ENCODE measurements at regions not wholly inside any gene's neighbourhood (a gene's known extent, or its start where the extent isn't known, plus 50 kb on each side); places are given as distances from the start of the nearest gene placed in this dataset.
"Not testable (repeated sequence)": the region's sequence is repeated elsewhere in the genome, so short reads cannot be mapped to it uniquely, and the experiment has no call there.

DNA sequence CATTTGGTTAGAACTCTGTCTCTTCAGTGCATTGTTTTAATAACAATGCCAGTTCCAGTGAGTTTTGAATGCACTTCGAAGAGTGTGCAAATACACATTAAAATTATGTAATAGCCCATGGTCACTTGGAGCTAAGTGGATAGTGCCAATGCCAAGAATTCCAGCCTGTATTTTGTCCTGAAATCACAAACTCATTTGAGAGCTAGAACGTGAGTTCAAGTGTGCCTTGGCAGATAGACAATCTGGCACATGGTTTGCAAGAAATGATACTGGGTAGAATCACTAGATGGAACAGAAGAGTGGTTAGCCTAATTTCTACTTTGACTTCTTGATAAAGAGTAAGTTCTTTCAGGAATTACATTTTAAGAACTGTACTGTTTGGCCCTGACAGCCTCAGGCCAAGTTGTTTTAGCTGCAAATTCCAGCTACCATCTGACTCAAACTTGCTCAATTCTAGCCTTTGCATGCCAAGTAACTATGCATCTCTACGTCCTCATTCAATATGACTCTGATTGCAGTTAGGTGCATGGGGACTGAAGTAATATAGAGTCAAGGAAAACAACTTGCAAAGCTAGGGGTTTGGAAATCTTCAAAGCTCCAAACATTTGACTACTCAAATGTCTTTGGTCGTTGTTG is 131.9 kb upstream of the SMIM31 start:
- no peak for FAIRE-seq

DNA sequence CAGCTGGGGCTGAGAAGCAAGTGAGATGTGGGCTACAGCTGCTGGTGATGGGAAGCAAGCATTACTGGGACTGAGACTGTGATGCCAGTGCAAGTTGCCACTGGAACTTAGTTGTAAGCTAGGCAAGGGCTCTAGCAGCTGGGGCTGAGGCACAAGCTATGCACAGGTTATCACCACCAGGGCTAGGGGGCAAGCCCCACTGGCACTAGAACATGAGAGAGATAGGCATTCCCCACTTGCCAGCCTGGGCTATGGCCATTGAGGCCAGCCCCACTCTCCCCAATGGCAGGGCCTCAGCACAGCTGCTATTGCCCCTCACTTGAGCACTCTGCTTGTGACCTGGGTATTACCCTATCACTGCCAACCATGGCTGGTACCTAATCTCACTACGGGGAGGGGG is 130.8 kb upstream of the SMIM31 start:
- no peak for DNase-seq (ENCODE audit: low spot score)
- no peak for FAIRE-seq

More for the DNA sequence above, 131.9 kb upstream of the SMIM31 start:
- DNase-seq (ENCODE audit: low spot score): no peak

DNA sequence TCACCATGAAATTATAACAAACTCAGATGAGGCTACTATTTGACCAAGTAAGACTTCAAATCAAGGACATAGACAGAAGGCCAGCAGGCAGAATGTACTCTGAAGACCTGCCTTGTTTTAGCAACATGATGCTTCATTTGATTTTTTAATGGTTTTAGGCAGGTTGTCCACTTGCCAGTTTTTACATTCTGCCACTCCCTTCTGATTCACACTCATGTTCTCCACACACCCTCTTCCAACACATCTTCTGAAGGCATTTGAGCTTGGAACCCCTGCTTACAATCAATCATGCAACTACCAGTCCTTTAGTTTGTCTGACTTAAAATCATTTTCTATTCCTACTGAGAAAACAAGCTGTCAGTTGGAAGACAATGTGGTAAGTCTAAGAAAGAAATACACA is 114.9 kb upstream of the SMIM31 start:
- no peak for FAIRE-seq
- no peak for DNase-seq (ENCODE audit: low spot score)

DNA sequence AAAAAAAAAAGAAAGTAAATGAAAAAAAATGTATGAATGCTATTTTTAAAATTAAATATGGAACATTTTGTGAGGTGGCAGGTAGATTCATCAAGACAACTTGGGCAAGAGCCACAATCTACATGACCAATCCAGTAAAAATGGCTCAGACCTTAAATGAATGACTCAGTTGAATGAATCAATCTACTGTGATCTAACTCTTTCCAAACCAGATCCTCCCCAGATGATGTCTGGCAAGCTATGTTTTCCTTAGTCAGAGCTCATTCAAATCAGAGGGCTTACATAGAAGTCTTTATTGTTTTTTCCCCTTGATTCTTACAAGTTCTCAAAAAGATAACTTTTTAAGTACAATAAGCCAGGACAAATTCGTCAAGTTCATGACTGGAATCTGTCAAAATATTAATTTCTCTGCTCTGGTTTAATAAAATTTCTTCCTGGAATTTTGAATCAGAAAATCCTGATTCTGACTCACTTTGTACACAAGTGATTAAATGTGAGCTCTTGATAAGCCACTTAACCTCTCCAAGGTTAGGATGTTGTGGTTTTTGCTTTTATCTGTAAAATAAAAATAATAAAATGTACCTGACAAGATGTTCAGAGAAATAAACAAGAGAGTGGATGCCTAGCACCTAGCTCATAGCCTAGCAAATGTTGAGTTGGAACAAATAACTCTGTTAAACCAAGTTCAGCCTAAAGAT is 105.6 kb upstream of the SMIM31 start:
- no peak for FAIRE-seq
- DNase-seq (ENCODE audit: low spot score): peak; percentile 57

DNA sequence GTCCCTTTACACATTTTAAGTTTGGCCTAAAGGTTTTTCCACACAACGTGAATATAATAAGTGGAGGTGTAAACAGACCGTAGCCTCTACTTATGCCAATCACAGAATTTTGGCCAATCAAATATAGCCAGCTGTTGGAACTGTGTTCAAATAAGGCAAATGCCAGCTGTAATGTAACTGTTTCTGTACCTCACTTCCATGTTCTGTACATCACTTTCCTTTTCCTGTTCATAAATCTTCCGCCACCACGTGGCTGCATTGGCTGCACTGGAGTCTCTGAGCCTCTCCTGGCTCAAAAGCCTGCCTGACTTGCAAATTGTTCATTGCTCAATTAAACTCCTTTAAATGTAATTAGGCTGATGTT is 105.1 kb upstream of the SMIM31 start:
- DNase-seq (ENCODE audit: low spot score) (peak; percentile 6), FAIRE-seq (no peak)

DNA sequence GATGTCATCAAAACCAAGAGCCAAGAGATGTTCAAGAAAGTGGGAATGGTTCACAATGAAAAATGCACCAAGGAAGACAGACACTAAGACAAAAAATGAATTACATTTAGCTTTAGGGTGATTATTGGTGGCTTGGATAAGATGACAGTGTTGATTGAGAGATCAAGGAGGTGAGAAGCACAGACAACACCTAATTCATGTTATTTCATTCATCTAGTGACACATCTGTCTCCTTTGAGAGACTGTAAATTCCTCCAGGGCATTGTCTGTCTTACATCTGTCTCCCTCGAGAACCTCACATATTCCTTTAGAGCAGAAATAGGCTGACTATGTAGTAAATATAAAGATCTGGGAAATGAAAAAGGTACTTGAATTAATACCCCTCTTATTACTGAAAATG is 94.2 kb upstream of the SMIM31 start:
- FAIRE-seq (no peak), DNase-seq (ENCODE audit: low spot score) (no peak)

DNA sequence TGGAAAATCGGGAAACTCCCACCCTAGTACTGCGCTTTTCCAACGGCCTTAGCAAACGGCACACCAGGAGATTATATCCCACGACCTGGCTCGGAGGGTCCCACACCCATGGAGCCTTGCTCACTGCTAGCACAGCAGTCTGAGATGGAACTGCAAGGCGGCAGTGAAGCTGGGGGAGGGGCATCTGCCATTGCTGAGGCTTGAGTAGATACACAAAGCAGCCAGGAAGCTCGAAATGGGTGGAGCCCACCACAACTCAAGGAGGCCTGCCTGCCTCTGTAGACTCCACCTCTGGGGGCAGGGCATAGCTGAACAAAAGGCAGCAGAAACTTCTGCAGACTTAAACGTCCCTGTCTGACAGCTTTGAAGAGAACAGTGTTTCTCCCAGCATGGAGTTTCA is 77.8 kb upstream of the SMIM31 start:
- DNase-seq (ENCODE audit: low spot score); FAIRE-seq: not testable (repeated sequence)

DNA sequence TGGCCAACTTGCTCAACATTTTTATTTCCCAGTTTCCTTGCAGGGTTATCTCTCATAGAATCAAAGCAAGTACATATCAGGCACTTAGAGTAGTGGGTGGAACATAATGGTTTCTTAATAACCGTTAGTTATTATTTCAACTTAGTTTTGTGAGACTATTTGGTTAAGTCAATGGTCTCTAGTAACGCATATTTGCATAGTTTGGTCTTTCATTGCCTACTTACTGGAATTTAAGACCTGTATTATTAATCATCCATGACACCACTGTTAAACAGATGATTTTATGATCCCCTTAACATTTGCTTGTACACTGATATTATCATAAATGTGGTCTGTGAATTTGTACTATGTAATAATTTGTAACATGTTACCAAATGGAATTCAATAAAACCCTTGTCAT is 70.9 kb upstream of the SMIM31 start:
- FAIRE-seq: no peak
- DNase-seq (ENCODE audit: low spot score): no peak

DNA sequence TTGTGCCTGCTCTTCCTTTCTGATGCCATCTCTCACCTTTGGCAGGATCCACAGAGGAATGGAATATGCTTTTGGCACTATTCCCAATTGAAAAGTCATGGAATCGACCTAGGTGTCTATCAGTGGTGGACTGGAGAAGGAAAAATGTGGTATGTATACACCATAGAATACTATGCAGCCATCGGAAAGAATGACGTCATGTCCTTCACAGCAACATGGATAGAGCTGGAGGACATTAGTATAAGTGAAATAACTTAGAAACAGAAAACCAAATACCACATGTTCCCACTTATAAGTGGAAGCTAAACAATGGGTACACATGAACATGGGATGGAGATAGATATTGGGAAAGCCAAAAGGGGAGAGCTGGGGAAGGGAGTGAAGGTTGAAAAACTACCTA is 58.3 kb upstream of the SMIM31 start:
- no peak for DNase-seq (ENCODE audit: low spot score)
- no peak for FAIRE-seq

DNA sequence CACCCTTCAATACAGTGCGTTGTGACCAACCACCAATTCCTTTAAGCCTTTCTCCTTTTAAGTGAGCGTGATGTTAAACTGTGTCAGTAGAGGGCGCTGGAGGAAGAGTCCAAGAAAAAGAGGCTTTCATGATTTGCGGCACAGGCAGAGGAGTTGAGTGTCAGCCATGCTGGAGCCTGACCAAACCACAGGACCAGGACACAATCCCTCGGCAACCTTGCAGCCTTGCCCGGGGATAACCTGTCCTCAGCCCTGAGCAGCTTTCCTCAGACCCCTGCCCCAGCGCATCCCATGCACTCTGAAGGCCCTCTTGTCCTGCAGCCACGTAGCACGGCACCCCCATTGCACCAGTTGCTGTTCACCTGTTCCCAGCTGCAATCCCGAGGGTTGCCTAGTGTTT is 53.5 kb upstream of the SMIM31 start:
- FAIRE-seq (no peak), DNase-seq (ENCODE audit: low spot score) (peak; percentile 20)

DNA sequence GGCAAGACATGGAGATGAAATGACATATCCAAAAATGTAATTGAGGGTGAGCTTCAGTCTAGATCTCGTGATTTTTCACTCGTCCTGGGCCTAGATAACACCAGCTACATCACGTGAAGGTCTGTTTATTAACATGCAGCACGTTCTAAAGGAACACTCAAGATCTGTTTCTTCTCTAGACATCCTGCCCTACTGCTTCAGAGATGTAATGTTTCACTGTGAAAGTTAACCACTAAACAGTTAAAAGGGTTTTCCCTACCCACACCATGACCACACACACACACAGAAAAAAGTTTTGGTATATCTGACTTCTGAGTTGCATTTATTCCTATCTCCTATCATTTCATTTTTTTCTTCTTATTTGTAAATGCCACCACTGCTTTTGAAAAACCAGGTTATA is 52.3 kb upstream of the SMIM31 start:
- no peak for DNase-seq (ENCODE audit: low spot score)
- FAIRE-seq: no peak

All from urothelium cell line (cell line).